HL-60 (cell line): ENCODE measurements at regions not wholly inside any gene's neighbourhood (a gene's known extent, or its start where the extent isn't known, plus 50 kb on each side); places are given as distances from the start of the nearest gene placed in this dataset.

Source experiments
- CTCF ChIP-seq: IDR thresholded peaks from one replicate; pipeline ENCODE4 v1.5.1; 2011; ENCODE audit warnings: low read length, control low read depth, inconsistent platforms; ENCODE audit not compliant: insufficient read depth
- GABPA ChIP-seq: IDR thresholded peaks from 2 replicates; pipeline ENCODE4 v1.6.1; 2012; ENCODE audit warnings: low read depth
- POLR2AphosphoS5 ChIP-seq: IDR thresholded peaks from 2 replicates; pipeline ENCODE4 v1.6.1; 2012; ENCODE audit warnings: low read depth
- REST ChIP-seq: IDR thresholded peaks from 2 replicates; pipeline ENCODE4 v1.6.1; 2012; ENCODE audit warnings: low read depth; ENCODE audit not compliant: insufficient replicate concordance

GRCh38 chr5:2989517-2989916 is 238.0 kb upstream of the IRX2 start:
- no peak for TF ChIP-seq CTCF
- no peak for TF ChIP-seq GABPA
- TF ChIP-seq POLR2AphosphoS5 = no peak
- TF ChIP-seq REST = no peak
